A549 (cell line): ENCODE measurements at regions not wholly inside any gene's neighbourhood (a gene's known extent, or its start where the extent isn't known, plus 50 kb on each side); places are given as distances from the start of the nearest gene placed in this dataset.

Experiments used
- CBX8 ChIP-seq: fragments of 200-600 bp; sonication (generic); IDR thresholded peaks from 2 replicates; pipeline ENCODE4 v1.6.1; 2016
- MAFK ChIP-seq: fragments of 450-650 bp; IDR thresholded peaks from 2 replicates; pipeline ENCODE4 v1.6.1; 2014; ENCODE audit not compliant: partially characterized antibody
- MAZ ChIP-seq: fragments of 150-350 bp; IDR thresholded peaks from 2 replicates; pipeline ENCODE4 v1.6.1; 2014; ENCODE audit warnings: antibody characterized with exemption, low read depth, low read length, borderline replicate concordance
- NR3C1 ChIP-seq: fragments of >200 bp; sonication (Bioruptor Twin); formaldehyde crosslinking; IDR thresholded peaks from 3 replicates; pipeline ENCODE4 v1.6.1; 2017
- POLR2A ChIP-seq: IDR thresholded peaks from 2 replicates; pipeline ENCODE4 v1.6.1; 2012; ENCODE audit warnings: mild to moderate bottlenecking, low read length
- RFX5 ChIP-seq: fragments of 450-650 bp; IDR thresholded peaks from 2 replicates; pipeline ENCODE4 v1.7.1; 2014; ENCODE audit warnings: antibody characterized with exemption, mild to moderate bottlenecking, moderate library complexity
- RNF2 ChIP-seq: fragments of 200-600 bp; sonication (generic); IDR thresholded peaks from 2 replicates; pipeline ENCODE4 v1.6.1; 2016; ENCODE audit warnings: low read depth, mild to moderate bottlenecking, antibody characterized with exemption, moderate library complexity, borderline replicate concordance
- TF ChIP-seq, protein P1 (sequence below): fragments of >200 bp; sonication (Bioruptor Twin); formaldehyde crosslinking; IDR thresholded peaks from 3 replicates; pipeline ENCODE4 v1.5.1; 2016

DNA sequence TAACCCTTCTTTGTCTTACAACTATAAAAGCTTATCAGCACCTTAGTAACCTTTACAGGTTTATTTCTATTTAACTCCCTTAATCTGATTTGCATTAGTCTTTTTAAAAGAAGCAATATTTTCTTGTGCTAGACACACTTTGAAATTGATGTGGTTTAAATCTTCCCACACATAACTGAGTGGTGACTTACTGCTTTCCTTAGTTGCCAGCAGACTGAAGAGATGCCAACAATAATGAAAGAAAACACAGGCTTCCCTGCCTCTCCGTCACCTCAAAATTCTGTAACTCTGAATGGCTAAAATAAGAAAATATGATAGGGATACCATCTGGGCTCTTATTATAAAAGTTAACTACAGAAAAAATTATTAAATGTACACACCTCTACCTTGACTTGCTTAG, 196.8 kb downstream of the PTBP2 start:
- TF ChIP-seq, protein P1, sequence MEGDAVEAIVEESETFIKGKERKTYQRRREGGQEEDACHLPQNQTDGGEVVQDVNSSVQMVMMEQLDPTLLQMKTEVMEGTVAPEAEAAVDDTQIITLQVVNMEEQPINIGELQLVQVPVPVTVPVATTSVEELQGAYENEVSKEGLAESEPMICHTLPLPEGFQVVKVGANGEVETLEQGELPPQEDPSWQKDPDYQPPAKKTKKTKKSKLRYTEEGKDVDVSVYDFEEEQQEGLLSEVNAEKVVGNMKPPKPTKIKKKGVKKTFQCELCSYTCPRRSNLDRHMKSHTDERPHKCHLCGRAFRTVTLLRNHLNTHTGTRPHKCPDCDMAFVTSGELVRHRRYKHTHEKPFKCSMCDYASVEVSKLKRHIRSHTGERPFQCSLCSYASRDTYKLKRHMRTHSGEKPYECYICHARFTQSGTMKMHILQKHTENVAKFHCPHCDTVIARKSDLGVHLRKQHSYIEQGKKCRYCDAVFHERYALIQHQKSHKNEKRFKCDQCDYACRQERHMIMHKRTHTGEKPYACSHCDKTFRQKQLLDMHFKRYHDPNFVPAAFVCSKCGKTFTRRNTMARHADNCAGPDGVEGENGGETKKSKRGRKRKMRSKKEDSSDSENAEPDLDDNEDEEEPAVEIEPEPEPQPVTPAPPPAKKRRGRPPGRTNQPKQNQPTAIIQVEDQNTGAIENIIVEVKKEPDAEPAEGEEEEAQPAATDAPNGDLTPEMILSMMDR = no peak
- TF ChIP-seq POLR2A (no peak), CBX8 (no peak), NR3C1 (no peak), MAZ (no peak), RNF2 (no peak), MAFK (no peak), RFX5 (no peak)
